IgD-negative memory B cell (primary cell): ENCODE measurements at regions not wholly inside any gene's neighbourhood (a gene's known extent, or its start where the extent isn't known, plus 50 kb on each side); places are given as distances from the start of the nearest gene placed in this dataset.

Experiments used
- H3K27ac Mint-ChIP-seq, 3 donors: one replicate each; pipeline ENCODE4 v1.8.0; 2020 to 2022; ENCODE audit warnings: mild to moderate bottlenecking in 3 of 3, mixed read lengths in 3 of 3, moderate library complexity in 1 of 3
- H3K27me3 Mint-ChIP-seq: one replicate; pipeline ENCODE4 v1.8.0; 2021; ENCODE audit warnings: mixed read lengths
- H3K36me3 Mint-ChIP-seq: one replicate; pipeline ENCODE4 v1.8.0; 2020; ENCODE audit warnings: mild to moderate bottlenecking, mixed read lengths
- H3K4me1 Mint-ChIP-seq, 3 donors: one replicate each; pipeline ENCODE4 v1.8.0; 2020 to 2022; ENCODE audit warnings: mixed read lengths in 3 of 3, mild to moderate bottlenecking in 1 of 3
- H3K4me3 Mint-ChIP-seq, 4 donors: one replicate each; pipeline ENCODE4 v1.8.0; 2020 to 2022; ENCODE audit warnings: mild to moderate bottlenecking in 4 of 4, mixed read lengths in 4 of 4, moderate library complexity in 3 of 4
- H3K9me3 Mint-ChIP-seq, 3 donors: one replicate each; pipeline ENCODE4 v1.8.0; 2020 to 2021; ENCODE audit warnings: mixed read lengths in 3 of 3, mild to moderate bottlenecking in 1 of 3

DNA sequence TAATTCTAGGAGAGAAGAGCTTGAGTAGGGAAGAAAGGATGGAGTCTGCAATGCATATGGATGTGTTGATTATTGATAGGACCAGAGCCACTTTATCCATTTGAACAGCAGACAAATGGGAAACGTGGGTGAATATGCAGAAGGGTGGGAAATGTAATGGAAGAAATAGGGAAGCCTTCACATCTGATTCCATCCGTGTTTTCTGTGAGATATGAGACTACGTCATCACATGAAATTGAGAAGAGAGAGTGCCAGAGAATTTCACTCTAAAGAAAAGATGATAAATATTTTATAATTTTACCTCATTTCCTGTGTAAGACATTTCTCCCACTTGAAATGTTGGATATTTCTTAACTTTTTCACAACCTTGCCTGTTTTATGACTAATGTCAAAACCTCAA, 788.4 kb upstream of the FAM98A start:
- Mint-ChIP-seq H3K36me3 (no peaks in the 10 kb centered on the region), H3K9me3 (peaks cover 3 to 7% (median 5%) of the 10 kb centered on the region in 3 donors), H3K27me3 (no peaks in the 10 kb centered on the region), H3K4me1 (no peaks in the 10 kb centered on the region), H3K27ac (no peak overlapping the region), H3K4me3 (no peak overlapping the region)

GRCh38 chr2:34379586-34379985, 780.5 kb upstream of the FAM98A start:
- no peak overlapping the region for H3K27ac Mint-ChIP-seq
- no peak overlapping the region for H3K4me3 Mint-ChIP-seq
- no peaks in the 10 kb centered on the region for H3K4me1 Mint-ChIP-seq
- H3K9me3 Mint-ChIP-seq = peaks cover 0 to 2% (median 2%) of the 10 kb centered on the region in 3 donors
- H3K36me3 Mint-ChIP-seq = peaks cover 1% of the 10 kb centered on the region
- no peaks in the 10 kb centered on the region for H3K27me3 Mint-ChIP-seq

- Mint-ChIP-seq H3K4me1 (no peaks in the 10 kb centered on the region), H3K9me3 (peaks cover 0 to 5% (median 2%) of the 10 kb centered on the region in 3 donors), H3K36me3 (peaks cover 3% of the 10 kb centered on the region), H3K4me3 (no peak overlapping the region), H3K27ac (no peak overlapping the region), H3K27me3 (no peaks in the 10 kb centered on the region)
Observed at GRCh38 chr2:34373586-34374233, 774.6 kb upstream of the FAM98A start.

GRCh38 chr2:34372967-34373366, 773.9 kb upstream of the FAM98A start:
- Mint-ChIP-seq H3K27ac (no peak overlapping the region), H3K27me3 (no peaks in the 10 kb centered on the region), H3K4me3 (no peak overlapping the region), H3K36me3 (peaks cover 3% of the 10 kb centered on the region), H3K4me1 (no peaks in the 10 kb centered on the region), H3K9me3 (peaks cover 0 to 5% (median 2%) of the 10 kb centered on the region in 3 donors)

- Mint-ChIP-seq H3K4me3 (no peak overlapping the region), H3K36me3 (peaks cover 3% of the 10 kb centered on the region), H3K27ac (no peak overlapping the region), H3K27me3 (no peaks in the 10 kb centered on the region), H3K9me3 (peaks cover 0 to 5% (median 2%) of the 10 kb centered on the region in 3 donors), H3K4me1 (no peaks in the 10 kb centered on the region)
Observed at GRCh38 chr2:34371711-34372110, 772.6 kb upstream of the FAM98A start.

DNA sequence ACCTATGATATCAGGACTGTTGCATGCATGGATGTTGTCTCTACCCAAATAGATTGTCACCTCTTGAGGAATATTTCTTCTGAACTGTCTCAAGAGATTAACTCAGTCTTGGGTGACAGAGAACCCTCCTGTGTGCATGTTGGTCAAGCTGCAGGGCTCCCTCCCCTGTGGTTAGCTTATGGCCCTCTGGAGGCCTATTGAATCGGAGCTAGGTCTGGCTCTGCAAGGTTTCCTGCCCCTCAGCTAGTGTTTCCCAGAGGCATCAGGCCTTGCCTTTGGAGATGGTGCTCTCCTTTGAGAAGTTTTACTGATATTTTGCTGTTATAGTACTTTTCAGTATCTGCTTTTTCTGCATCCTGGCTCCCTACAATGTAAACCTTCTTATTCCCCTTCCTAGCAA, 769.2 kb upstream of the FAM98A start:
- Mint-ChIP-seq H3K4me3 (no peak overlapping the region), H3K27me3 (no peaks in the 10 kb centered on the region)

DNA sequence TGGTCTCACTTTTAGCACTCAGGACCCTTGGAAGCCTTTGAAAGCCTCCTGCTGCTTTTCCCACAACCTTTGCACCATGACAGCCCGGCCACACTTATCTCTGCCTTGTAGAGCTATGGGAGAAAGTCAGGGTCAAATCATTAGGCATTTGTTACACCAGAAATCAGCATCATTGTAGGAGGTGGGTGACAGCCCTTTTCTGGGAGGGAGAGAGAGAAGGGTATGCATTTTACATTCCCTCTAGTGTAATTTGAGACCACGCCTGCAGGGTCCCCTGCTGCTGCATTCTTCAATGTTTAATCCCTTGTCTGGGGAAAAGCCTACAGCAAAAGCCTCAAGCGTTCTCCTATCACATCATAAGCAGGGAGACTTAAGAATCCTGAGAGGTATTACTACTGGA, 766.8 kb upstream of the FAM98A start:
- Mint-ChIP-seq H3K27ac (no peak overlapping the region), H3K36me3 (no peaks in the 10 kb centered on the region), H3K27me3 (no peaks in the 10 kb centered on the region), H3K4me1 (no peaks in the 10 kb centered on the region), H3K4me3 (no peak overlapping the region), H3K9me3 (peaks cover 0 to 2% (median 0%) of the 10 kb centered on the region in 3 donors)

More for the DNA sequence above, 769.2 kb upstream of the FAM98A start:
- peaks cover 2% of the 10 kb centered on the region for H3K36me3 Mint-ChIP-seq
- no peak overlapping the region for H3K27ac Mint-ChIP-seq
- H3K9me3 Mint-ChIP-seq = peaks cover 0 to 2% (median 0%) of the 10 kb centered on the region in 3 donors
- H3K4me1 Mint-ChIP-seq = no peaks in the 10 kb centered on the region

DNA sequence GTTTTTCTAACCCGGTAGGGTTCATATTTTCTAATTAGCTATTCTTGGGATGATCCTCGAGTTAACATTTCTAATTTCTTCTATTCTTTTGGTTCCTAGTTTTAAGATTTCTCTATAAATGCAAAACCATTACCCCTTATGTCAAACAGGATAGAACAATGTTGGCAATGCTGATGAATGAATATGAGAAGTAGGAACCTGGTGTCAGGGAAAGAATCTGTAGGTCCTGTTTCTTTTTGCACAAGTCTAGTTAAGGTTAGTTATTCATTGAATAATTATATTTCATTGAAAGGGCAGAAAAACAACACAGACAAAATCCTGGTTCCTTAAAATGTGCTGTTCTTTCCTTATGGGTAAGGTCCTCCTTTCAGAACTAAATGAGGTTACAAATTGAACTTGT, 766.4 kb upstream of the FAM98A start:
- Mint-ChIP-seq H3K27me3 (no peaks in the 10 kb centered on the region), H3K4me1 (no peaks in the 10 kb centered on the region), H3K27ac (no peak overlapping the region), H3K36me3 (no peaks in the 10 kb centered on the region), H3K4me3 (no peak overlapping the region), H3K9me3 (peaks cover 0 to 2% (median 0%) of the 10 kb centered on the region in 3 donors)

DNA sequence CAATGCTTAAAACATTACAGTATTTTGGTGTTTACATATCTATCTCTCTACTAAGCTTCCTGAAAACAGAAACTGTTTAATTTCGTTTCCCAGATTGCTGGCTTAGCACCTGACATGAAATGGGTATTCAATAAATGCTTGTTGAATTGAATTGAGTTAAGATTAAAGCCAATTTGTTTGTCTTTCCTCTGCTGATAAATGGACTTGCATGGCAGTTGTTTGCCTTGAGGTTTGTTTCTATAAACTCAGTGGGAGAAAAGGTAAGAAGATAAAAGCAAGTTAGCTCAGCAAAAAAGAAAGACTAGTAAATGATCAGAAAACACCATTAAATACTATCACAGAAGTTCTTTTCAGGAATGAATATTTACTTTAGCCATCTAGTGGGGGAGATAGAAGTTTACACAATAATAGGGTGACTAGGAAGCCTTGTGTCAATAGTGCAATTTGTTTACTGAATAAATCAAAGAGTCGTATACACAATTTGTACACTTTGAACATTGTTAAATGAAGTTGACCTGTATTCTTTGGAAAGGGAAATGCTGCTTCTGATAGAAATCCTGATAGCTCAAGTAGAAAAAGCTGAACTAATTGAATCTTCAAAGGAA, 754.5 kb upstream of the FAM98A start:
- Mint-ChIP-seq H3K36me3 (no peaks in the 10 kb centered on the region), H3K27ac (no peak overlapping the region), H3K4me3 (no peak overlapping the region), H3K27me3 (no peaks in the 10 kb centered on the region), H3K9me3 (peaks cover 0 to 3% (median 0%) of the 10 kb centered on the region in 3 donors), H3K4me1 (no peaks in the 10 kb centered on the region)

DNA sequence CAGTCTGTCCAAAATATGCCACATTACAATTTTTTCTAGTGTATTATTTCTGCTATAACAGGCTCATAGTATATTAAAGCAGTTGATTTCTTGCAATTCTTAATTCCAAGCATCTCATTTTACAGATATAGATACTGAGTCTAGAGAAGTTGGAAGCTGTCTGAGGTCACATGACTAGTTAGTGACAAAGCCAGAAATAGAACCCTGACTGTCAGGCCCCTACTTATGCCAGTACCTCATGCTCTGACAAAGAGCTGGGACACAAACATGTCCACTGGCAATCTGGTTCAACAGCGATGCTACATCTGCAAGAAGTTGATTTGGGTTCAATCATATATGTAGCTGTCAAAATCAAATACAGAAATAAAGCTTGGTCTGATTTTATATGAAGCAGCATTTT, 750.4 kb upstream of the FAM98A start:
- no peaks in the 10 kb centered on the region for H3K9me3 Mint-ChIP-seq
- H3K36me3 Mint-ChIP-seq = no peaks in the 10 kb centered on the region
- H3K27ac Mint-ChIP-seq = no peak overlapping the region
- H3K27me3 Mint-ChIP-seq = no peaks in the 10 kb centered on the region
- no peaks in the 10 kb centered on the region for H3K4me1 Mint-ChIP-seq
- no peak overlapping the region for H3K4me3 Mint-ChIP-seq

GRCh38 chr2:34345030-34345429, 745.9 kb upstream of the FAM98A start:
- H3K27ac Mint-ChIP-seq = no peak overlapping the region
- H3K36me3 Mint-ChIP-seq = no peaks in the 10 kb centered on the region
- H3K27me3 Mint-ChIP-seq = no peaks in the 10 kb centered on the region
- no peaks in the 10 kb centered on the region for H3K4me1 Mint-ChIP-seq
- peaks cover 0 to 4% (median 0%) of the 10 kb centered on the region in 3 donors for H3K9me3 Mint-ChIP-seq
- H3K4me3 Mint-ChIP-seq = no peak overlapping the region

GRCh38 chr2:34340307-34340706, 741.2 kb upstream of the FAM98A start:
- Mint-ChIP-seq H3K9me3 (peaks cover 0 to 8% (median 0%) of the 10 kb centered on the region in 3 donors), H3K36me3 (no peaks in the 10 kb centered on the region), H3K4me3 (no peak overlapping the region), H3K27me3 (no peaks in the 10 kb centered on the region), H3K27ac (no peak overlapping the region), H3K4me1 (no peaks in the 10 kb centered on the region)

DNA sequence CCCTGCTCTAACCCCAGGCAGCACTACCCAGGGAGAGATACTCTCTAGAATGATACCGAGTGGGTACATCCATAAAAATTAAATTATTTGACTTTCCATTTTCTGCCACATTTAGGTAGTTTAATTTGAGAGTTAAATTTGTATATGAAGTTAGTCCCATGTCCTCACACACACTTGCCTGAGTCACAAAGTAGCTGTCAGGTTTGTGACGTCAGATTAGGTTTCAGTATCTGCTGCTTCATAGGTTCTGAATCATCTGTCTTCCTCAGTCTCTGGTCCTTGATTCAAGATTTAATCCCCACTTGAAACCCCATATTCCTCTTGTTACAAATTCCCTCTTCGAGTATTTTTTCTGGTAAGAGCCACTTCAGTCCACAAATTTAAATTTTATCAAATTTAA, 738.6 kb upstream of the FAM98A start:
- Mint-ChIP-seq H3K36me3 (no peaks in the 10 kb centered on the region), H3K27ac (no peak overlapping the region), H3K27me3 (no peaks in the 10 kb centered on the region), H3K9me3 (peaks cover 0 to 8% (median 0%) of the 10 kb centered on the region in 3 donors), H3K4me1 (no peaks in the 10 kb centered on the region), H3K4me3 (no peak overlapping the region)

DNA sequence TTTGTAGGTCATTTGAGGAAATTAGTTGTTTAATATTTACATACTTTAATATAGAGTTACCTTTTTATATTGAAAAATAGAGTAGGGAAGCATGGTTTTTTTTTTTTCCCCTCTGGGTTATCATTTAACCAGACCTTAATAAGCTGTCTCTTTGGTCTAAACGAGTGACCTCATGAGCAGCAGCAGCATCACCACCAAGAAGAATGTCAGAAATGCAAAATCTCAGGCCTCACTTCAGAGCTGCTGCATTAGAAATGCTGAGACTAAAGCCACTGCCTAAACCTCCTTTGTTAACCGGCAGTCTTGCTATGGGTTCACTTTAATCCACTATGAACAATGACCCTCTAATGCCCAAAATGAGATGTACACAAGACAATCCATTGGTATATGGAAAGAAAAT, 733.7 kb upstream of the FAM98A start:
- Mint-ChIP-seq H3K4me1 (no peaks in the 10 kb centered on the region), H3K36me3 (no peaks in the 10 kb centered on the region), H3K27ac (no peak overlapping the region), H3K9me3 (peaks cover 2 to 5% (median 4%) of the 10 kb centered on the region in 3 donors), H3K27me3 (no peaks in the 10 kb centered on the region), H3K4me3 (no peak overlapping the region)

DNA sequence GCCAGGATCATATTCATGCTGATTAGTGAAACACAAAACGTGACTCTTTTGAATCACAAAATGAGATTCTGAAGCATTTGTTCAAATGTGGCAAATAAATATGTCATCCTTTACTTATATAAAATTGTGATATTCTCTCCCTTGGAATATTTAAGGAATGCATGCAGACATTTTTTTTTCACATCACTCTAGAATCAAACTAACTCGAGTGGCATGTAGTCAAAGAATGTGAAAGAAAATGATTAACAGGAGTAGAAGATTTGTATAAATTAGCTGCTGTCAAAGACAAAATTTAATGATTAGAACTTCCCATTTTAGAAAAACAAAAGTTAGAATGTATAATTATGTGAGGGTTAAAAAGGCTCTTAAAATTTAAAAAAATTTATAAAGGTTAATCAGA, 721.0 kb upstream of the FAM98A start:
- no peak overlapping the region for H3K27ac Mint-ChIP-seq
- H3K36me3 Mint-ChIP-seq = no peaks in the 10 kb centered on the region
- no peak overlapping the region for H3K4me3 Mint-ChIP-seq
- no peaks in the 10 kb centered on the region for H3K27me3 Mint-ChIP-seq
- H3K4me1 Mint-ChIP-seq = peaks cover 0 to 3% (median 0%) of the 10 kb centered on the region in 3 donors
- peaks cover 0 to 4% (median 1%) of the 10 kb centered on the region in 3 donors for H3K9me3 Mint-ChIP-seq

GRCh38 chr2:34317797-34318196, 718.7 kb upstream of the FAM98A start:
- Mint-ChIP-seq H3K9me3 (peaks cover 1 to 4% (median 3%) of the 10 kb centered on the region in 3 donors), H3K36me3 (no peaks in the 10 kb centered on the region), H3K4me3 (no peak overlapping the region), H3K4me1 (peaks cover 0 to 3% (median 0%) of the 10 kb centered on the region in 3 donors), H3K27me3 (no peaks in the 10 kb centered on the region), H3K27ac (no peak overlapping the region)
